SH-SY5Y (cell line): ENCODE measurements at regions not wholly inside any gene's neighbourhood (a gene's known extent, or its start where the extent isn't known, plus 50 kb on each side); places are given as distances from the start of the nearest gene placed in this dataset.

ENCODE experiments used
- GATA2 ChIP-seq: IDR thresholded peaks from 2 replicates; pipeline ENCODE4 v1.6.1; 2011; ENCODE audit warnings: mild to moderate bottlenecking, low read depth, low read length
- GATA3 ChIP-seq: IDR thresholded peaks from 2 replicates; pipeline ENCODE4 v1.6.1; 2011; ENCODE audit warnings: low read depth, mild to moderate bottlenecking, low read length, moderate library complexity

- TF ChIP-seq GATA3 (no peak), GATA2 (no peak)
Observed at GRCh38 chr2:234615643-234616356, 118.9 kb upstream of the ARL4C start.
